MM.1S (cell line): ENCODE measurements at regions not wholly inside any gene's neighbourhood (a gene's known extent, or its start where the extent isn't known, plus 50 kb on each side); places are given as distances from the start of the nearest gene placed in this dataset.

Source experiments
- EZH2phosphoT487 ChIP-seq: fragments of 300-600 bp; sonication (generic); IDR thresholded peaks from 2 replicates; pipeline ENCODE4 v1.6.1; 2018; ENCODE audit warnings: antibody characterized with exemption, low read length
- TF ChIP-seq, protein P1 (sequence below): fragments of 300-600 bp; sonication (generic); IDR thresholded peaks from 2 replicates; pipeline ENCODE4 v1.5.1; 2016; ENCODE audit warnings: antibody characterized with exemption, low read length, mixed read lengths

DNA sequence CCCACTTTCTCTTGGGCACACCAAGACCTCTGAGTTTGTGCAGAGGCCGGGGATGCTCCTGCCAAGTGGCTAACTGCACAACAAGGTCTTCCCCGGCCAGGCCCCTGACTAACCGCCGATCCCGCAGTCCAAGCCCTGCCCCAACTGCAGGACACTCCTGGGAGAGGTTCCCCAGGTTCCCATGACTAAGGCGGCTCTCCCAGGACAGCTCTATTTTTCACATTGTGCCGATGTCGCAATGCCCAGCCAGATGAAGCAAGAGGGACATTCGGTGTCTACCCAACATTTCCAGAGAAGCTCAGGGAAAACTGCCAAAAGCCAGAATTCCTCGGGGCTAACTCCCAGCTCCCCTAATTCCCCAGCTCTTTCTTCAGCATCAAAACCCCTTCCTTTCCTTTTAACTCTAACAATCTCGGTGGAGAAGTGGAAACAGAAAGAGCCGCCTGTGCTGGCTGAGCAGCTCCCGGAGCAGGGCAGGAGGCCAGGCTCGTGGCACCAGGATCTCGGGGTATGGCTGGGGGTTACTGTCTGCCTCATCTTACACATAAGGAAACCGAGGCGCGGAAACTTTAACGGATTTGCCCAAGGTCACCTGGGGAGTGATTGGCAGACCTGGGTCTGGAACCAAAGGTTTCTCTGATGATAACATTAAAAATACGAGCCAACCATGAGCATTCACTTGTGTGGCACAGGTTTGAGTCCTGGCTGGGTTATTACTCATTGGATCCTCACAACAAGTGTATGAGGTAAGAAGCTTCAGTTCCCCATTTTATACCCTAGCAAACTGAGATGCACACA, 318.2 kb downstream of the BCL11B start:
- TF ChIP-seq, protein P1, sequence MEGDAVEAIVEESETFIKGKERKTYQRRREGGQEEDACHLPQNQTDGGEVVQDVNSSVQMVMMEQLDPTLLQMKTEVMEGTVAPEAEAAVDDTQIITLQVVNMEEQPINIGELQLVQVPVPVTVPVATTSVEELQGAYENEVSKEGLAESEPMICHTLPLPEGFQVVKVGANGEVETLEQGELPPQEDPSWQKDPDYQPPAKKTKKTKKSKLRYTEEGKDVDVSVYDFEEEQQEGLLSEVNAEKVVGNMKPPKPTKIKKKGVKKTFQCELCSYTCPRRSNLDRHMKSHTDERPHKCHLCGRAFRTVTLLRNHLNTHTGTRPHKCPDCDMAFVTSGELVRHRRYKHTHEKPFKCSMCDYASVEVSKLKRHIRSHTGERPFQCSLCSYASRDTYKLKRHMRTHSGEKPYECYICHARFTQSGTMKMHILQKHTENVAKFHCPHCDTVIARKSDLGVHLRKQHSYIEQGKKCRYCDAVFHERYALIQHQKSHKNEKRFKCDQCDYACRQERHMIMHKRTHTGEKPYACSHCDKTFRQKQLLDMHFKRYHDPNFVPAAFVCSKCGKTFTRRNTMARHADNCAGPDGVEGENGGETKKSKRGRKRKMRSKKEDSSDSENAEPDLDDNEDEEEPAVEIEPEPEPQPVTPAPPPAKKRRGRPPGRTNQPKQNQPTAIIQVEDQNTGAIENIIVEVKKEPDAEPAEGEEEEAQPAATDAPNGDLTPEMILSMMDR = no peak
- no peak for TF ChIP-seq EZH2phosphoT487
